ENCODE measurements at regions not wholly inside any gene's neighbourhood (a gene's known extent, or its start where the extent isn't known, plus 50 kb on each side); places are given as distances from the start of the nearest gene placed in this dataset.

DNA sequence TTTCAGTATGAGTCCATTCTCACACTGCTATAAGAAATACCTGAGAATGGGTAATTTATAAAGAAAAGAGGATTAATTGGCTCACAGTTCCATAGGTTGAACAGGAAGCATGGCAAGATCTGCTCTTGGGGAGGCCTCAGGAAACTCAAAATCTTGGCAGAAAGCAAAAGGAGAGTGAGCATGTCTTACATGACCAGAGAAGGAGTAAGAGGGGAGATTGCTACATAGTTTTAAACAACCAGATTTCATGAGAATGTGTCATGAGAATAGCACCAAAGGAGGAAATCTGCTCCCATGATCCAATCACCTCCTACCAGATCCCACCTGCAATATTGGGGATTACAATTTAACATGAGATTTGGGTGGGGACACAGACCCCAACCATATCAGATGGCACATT is 672.4 kb downstream of the HTR1B start:
- TF ChIP-seq ZBTB33 (IDR thresholded peaks at IDR 0.05; ENCODE audit: extremely low read depth, insufficient replicate concordance, low read length) = no peak
- TF ChIP-seq POLR2AphosphoS5 (IDR thresholded peaks at IDR 0.05; ENCODE audit: low read depth, low read length) = no peak
- TF ChIP-seq SP1 (IDR thresholded peaks at IDR 0.05; ENCODE audit: low read depth) = no peak
- no peak for TF ChIP-seq YY1 (IDR thresholded peaks at IDR 0.05; ENCODE audit: extremely low read depth, insufficient replicate concordance, low read depth, low read length)
- TF ChIP-seq EGR1 (IDR thresholded peaks at IDR 0.05; ENCODE audit: low read depth) = no peak
- no peak for TF ChIP-seq RAD21 (IDR thresholded peaks at IDR 0.05; ENCODE audit: low read depth)
- no peak for DNase-seq (ENCODE audit: low read depth, low spot score)

GRCh38 chr6:76790045-76790796 is 673.1 kb downstream of the HTR1B start:
- ChIA-PET POLR2A (no interaction called here), RAD21 (ENCODE audit: low non-redundant PET in 1 of 2, low total read pairs in 2 of 2, uncharacterized antibody in 2 of 2, unreplicated experiment in 2 of 2) (no interaction called here), CTCF (no interaction called here)
- Histone ChIP-seq H3K4me1 (ENCODE audit: control insufficient read depth in 1 of 2, insufficient read depth in 2 of 2, low read length in 2 of 2) (no peaks in the 10 kb centered on the region), H3K9ac (ENCODE audit: low read length) (no peak overlapping the region), H3K9me2 (ENCODE audit: insufficient read depth) (no peaks in the 10 kb centered on the region), H3K9me3 (ENCODE audit: control insufficient read depth in 1 of 2, insufficient read depth in 1 of 2, low read depth in 1 of 2, low read length in 2 of 2) (no peaks in the 10 kb centered on the region), H2AFZ (ENCODE audit: low read depth, low read length, poor library complexity, severe bottlenecking) (no peak overlapping the region), H3K4me2 (ENCODE audit: low read length) (no peak overlapping the region), H3K79me2 (ENCODE audit: insufficient read depth, low read length) (no peaks in the 10 kb centered on the region), H3K27ac (ENCODE audit: low read depth, low read length) (no peak overlapping the region), H3K36me3 (ENCODE audit: control insufficient read depth in 1 of 2, insufficient read depth in 2 of 2, low read length in 2 of 2) (no peaks in the 10 kb centered on the region), H3K27me3 (ENCODE audit: insufficient read depth, low read length) (no peaks in the 10 kb centered on the region), H3K4me3 (replicated peaks in 1 of 2; ENCODE audit: low read depth in 1 of 2, low read length in 2 of 2) (no peak overlapping the region), H4K20me1 (ENCODE audit: insufficient read depth) (no peaks in the 10 kb centered on the region)
- DNase-seq (ENCODE audit: low read depth, low spot score) (no peak), ATAC-seq (no peak)
- intact Hi-C loops (cut with micrococcal nuclease) = no loop called here
- no TSS peak for BruUV-seq (replicated peaks)
- TF ChIP-seq POLR2AphosphoS5 (IDR thresholded peaks at IDR 0.05; ENCODE audit: low read depth, low read length) (no peak), ZNF274 (IDR thresholded peaks at IDR 0.05; ENCODE audit: low read depth, low read length) (no peak), SP1 (IDR thresholded peaks at IDR 0.05; ENCODE audit: low read depth) (no peak), SRF (IDR thresholded peaks at IDR 0.05; ENCODE audit: low read depth) (no peak), ZBTB33 (IDR thresholded peaks at IDR 0.05; ENCODE audit: extremely low read depth, insufficient replicate concordance, low read length) (no peak), REST (IDR thresholded peaks at IDR 0.05; ENCODE audit: low read depth) (no peak), ZFX (IDR thresholded peaks at IDR 0.05) (no peak)

More for the DNA sequence above, 672.4 kb downstream of the HTR1B start:
- Histone ChIP-seq H3K36me3 (ENCODE audit: control insufficient read depth in 1 of 2, insufficient read depth in 2 of 2, low read length in 2 of 2) (no peaks in the 10 kb centered on the region), H3K79me2 (ENCODE audit: insufficient read depth, low read length) (no peaks in the 10 kb centered on the region), H3K4me2 (ENCODE audit: low read length) (no peak overlapping the region), H3K27ac (ENCODE audit: low read depth, low read length) (no peak overlapping the region), H2AFZ (ENCODE audit: low read depth, low read length, poor library complexity, severe bottlenecking) (no peak overlapping the region), H3K9me3 (ENCODE audit: control insufficient read depth in 1 of 2, insufficient read depth in 1 of 2, low read depth in 1 of 2, low read length in 2 of 2) (no peaks in the 10 kb centered on the region), H3K4me1 (ENCODE audit: control insufficient read depth in 1 of 2, insufficient read depth in 2 of 2, low read length in 2 of 2) (no peaks in the 10 kb centered on the region), H3K27me3 (ENCODE audit: insufficient read depth, low read length) (no peaks in the 10 kb centered on the region), H3K9ac (ENCODE audit: low read length) (no peak overlapping the region), H3K4me3 (replicated peaks in 1 of 2; ENCODE audit: low read depth in 1 of 2, low read length in 2 of 2) (no peak overlapping the region), H3K9me2 (ENCODE audit: insufficient read depth) (no peaks in the 10 kb centered on the region), H4K20me1 (ENCODE audit: insufficient read depth) (no peaks in the 10 kb centered on the region)
- intact Hi-C loops (cut with micrococcal nuclease) = no loop called here
- ChIA-PET CTCF (no interaction called here), POLR2A (no interaction called here), RAD21 (ENCODE audit: low non-redundant PET in 1 of 2, low total read pairs in 2 of 2, uncharacterized antibody in 2 of 2, unreplicated experiment in 2 of 2) (no interaction called here)
- no TSS peak for BruUV-seq (replicated peaks)
- ATAC-seq = no peak
